Germinal center (tissue), 1 donor: ENCODE measurements at regions not wholly inside any gene's neighbourhood (a gene's known extent, or its start where the extent isn't known, plus 50 kb on each side); places are given as distances from the start of the nearest gene placed in this dataset.

Experiments used
- DNase-seq: peaks from one replicate; pipeline ENCODE4 v3.0.0; 2012; ENCODE audit warnings: mixed read lengths, low spot score

- DNase-seq = no peak
Observed at GRCh38 chr10:24010436-24010970, 198.4 kb upstream of the KIAA1217 start.

- no peak for DNase-seq
Observed at GRCh38 chr10:24012249-24012803, 196.6 kb upstream of the KIAA1217 start.

- DNase-seq = no peak
Observed at GRCh38 chr10:24027107-24027506, 181.8 kb upstream of the KIAA1217 start.

- DNase-seq = no peak
Observed at GRCh38 chr10:24034571-24034970, 174.4 kb upstream of the KIAA1217 start.

- DNase-seq = no peak
Observed at GRCh38 chr10:24035761-24036160, 173.2 kb upstream of the KIAA1217 start.

GRCh38 chr10:24039315-24039714, 169.6 kb upstream of the KIAA1217 start:
- DNase-seq = no peak

GRCh38 chr10:24039897-24040296, 169.0 kb upstream of the KIAA1217 start:
- DNase-seq = no peak

GRCh38 chr10:24041034-24041433, 167.9 kb upstream of the KIAA1217 start:
- DNase-seq = no peak

- no peak for DNase-seq
Observed at GRCh38 chr10:24041834-24042233, 167.1 kb upstream of the KIAA1217 start.

GRCh38 chr10:24042884-24043283, 166.1 kb upstream of the KIAA1217 start:
- no peak for DNase-seq

GRCh38 chr10:24046060-24046459, 162.9 kb upstream of the KIAA1217 start:
- no peak for DNase-seq

GRCh38 chr10:24047176-24047575, 161.8 kb upstream of the KIAA1217 start:
- DNase-seq = no peak

- DNase-seq = no peak
Observed at GRCh38 chr10:24054421-24054820, 154.5 kb upstream of the KIAA1217 start.

GRCh38 chr10:24080207-24080606, 128.7 kb upstream of the KIAA1217 start:
- DNase-seq = no peak

GRCh38 chr10:24086296-24087086, 122.4 kb upstream of the KIAA1217 start:
- no peak for DNase-seq

- no peak for DNase-seq
Observed at GRCh38 chr10:24091256-24091655, 117.7 kb upstream of the KIAA1217 start.

- DNase-seq = no peak
Observed at GRCh38 chr10:24096281-24096680, 112.7 kb upstream of the KIAA1217 start.

- DNase-seq = no peak
Observed at GRCh38 chr10:24097751-24098207, 111.2 kb upstream of the KIAA1217 start.

GRCh38 chr10:24104895-24105294, 104.0 kb upstream of the KIAA1217 start:
- no peak for DNase-seq

- no peak for DNase-seq
Observed at GRCh38 chr10:24113901-24114300, 95.0 kb upstream of the KIAA1217 start.

- no peak for DNase-seq
Observed at GRCh38 chr10:24114556-24114955, 94.4 kb upstream of the KIAA1217 start.

- DNase-seq = no peak
Observed at GRCh38 chr10:24115403-24115802, 93.5 kb upstream of the KIAA1217 start.

GRCh38 chr10:24118246-24118645, 90.7 kb upstream of the KIAA1217 start:
- DNase-seq = no peak
